ENCODE measurements at regions not wholly inside any gene's neighbourhood (a gene's known extent, or its start where the extent isn't known, plus 50 kb on each side); places are given as distances from the start of the nearest gene placed in this dataset.

GRCh38 chr7:16223963-16224707, 197.2 kb downstream of the CRPPA start:
- TF ChIP-seq NFRKB (IDR thresholded peaks at IDR 0.05) (no peak), ARNT (IDR thresholded peaks at IDR 0.05) (no peak), LEF1 (IDR thresholded peaks at IDR 0.05; ENCODE audit: borderline replicate concordance) (no peak), PKNOX1 (IDR thresholded peaks at IDR 0.05) (no peak), CTBP1 (IDR thresholded peaks at IDR 0.05; ENCODE audit: borderline replicate concordance) (no peak), TARDBP (IDR thresholded peaks at IDR 0.05) (no peak), SUZ12 (IDR thresholded peaks at IDR 0.05) (no peak)
- POLR2A ChIA-PET: no interaction called here
- DNase-seq (ENCODE audit: extremely low spot score): no peak
- CTCF ChIA-PET: no interaction called here

- DNase-seq (ENCODE audit: extremely low spot score): no peak
- POLR2A ChIA-PET: no interaction called here
- CTCF ChIA-PET: no interaction called here
- TF ChIP-seq NFRKB (IDR thresholded peaks at IDR 0.05) (no peak), FOXM1 (IDR thresholded peaks at IDR 0.05; ENCODE audit: borderline replicate concordance) (no peak)
Observed at GRCh38 chr7:16212610-16213009, 208.7 kb downstream of the CRPPA start.

- ChIA-PET POLR2A (no interaction called here), CTCF (no interaction called here)
- TF ChIP-seq SUZ12 (IDR thresholded peaks at IDR 0.05): no peak
- TF ChIP-seq FOXA1 (IDR thresholded peaks at IDR 0.05): no peak
- TF ChIP-seq BHLHE40 (IDR thresholded peaks at IDR 0.05; ENCODE audit: borderline replicate concordance): no peak
- no peak for TF ChIP-seq CTBP1 (IDR thresholded peaks at IDR 0.05; ENCODE audit: borderline replicate concordance)
- TF ChIP-seq L3MBTL2 (conservative IDR thresholded peaks at IDR 0.05): no peak
- no peak for DNase-seq (ENCODE audit: extremely low spot score)
Observed at GRCh38 chr7:16212032-16212431, 209.3 kb downstream of the CRPPA start.

GRCh38 chr7:16211402-16211925, 209.9 kb downstream of the CRPPA start:
- no peak for TF ChIP-seq PKNOX1 (IDR thresholded peaks at IDR 0.05)
- TF ChIP-seq BHLHE40 (IDR thresholded peaks at IDR 0.05; ENCODE audit: borderline replicate concordance): no peak
- TF ChIP-seq SUZ12 (IDR thresholded peaks at IDR 0.05): no peak
- TF ChIP-seq SP1 (IDR thresholded peaks at IDR 0.05): no peak
- TF ChIP-seq CTBP1 (IDR thresholded peaks at IDR 0.05; ENCODE audit: borderline replicate concordance): no peak
- TF ChIP-seq L3MBTL2 (conservative IDR thresholded peaks at IDR 0.05): no peak
- TF ChIP-seq TARDBP (IDR thresholded peaks at IDR 0.05): no peak
- TF ChIP-seq NFRKB (IDR thresholded peaks at IDR 0.05): no peak
- no peak for TF ChIP-seq ZNF384 (IDR thresholded peaks at IDR 0.05)
- TF ChIP-seq HDGF (IDR thresholded peaks at IDR 0.05; ENCODE audit: borderline replicate concordance): no peak
- no peak for TF ChIP-seq ARNT (IDR thresholded peaks at IDR 0.05)
- TF ChIP-seq LEF1 (IDR thresholded peaks at IDR 0.05; ENCODE audit: borderline replicate concordance): no peak
- TF ChIP-seq FOXA1 (IDR thresholded peaks at IDR 0.05): no peak
- no peak for TF ChIP-seq ELF4 (IDR thresholded peaks at IDR 0.05)
- no peak for TF ChIP-seq FOXM1 (IDR thresholded peaks at IDR 0.05; ENCODE audit: borderline replicate concordance)
- no peak for TF ChIP-seq FOXK2 (IDR thresholded peaks at IDR 0.05)
- ChIA-PET POLR2A (no interaction called here), CTCF (no interaction called here)
- no peak for DNase-seq (ENCODE audit: extremely low spot score)

GRCh38 chr7:16210171-16210570, 211.2 kb downstream of the CRPPA start:
- ChIA-PET CTCF (no interaction called here), POLR2A (no interaction called here)
- DNase-seq (ENCODE audit: extremely low spot score): no peak
- no peak for TF ChIP-seq FOXK2 (IDR thresholded peaks at IDR 0.05)
- no peak for TF ChIP-seq SP1 (IDR thresholded peaks at IDR 0.05)
- TF ChIP-seq ARNT (IDR thresholded peaks at IDR 0.05): no peak
- TF ChIP-seq PKNOX1 (IDR thresholded peaks at IDR 0.05): no peak
- TF ChIP-seq FOXM1 (IDR thresholded peaks at IDR 0.05; ENCODE audit: borderline replicate concordance): no peak
- TF ChIP-seq ZNF384 (IDR thresholded peaks at IDR 0.05): no peak
- TF ChIP-seq FOXA1 (IDR thresholded peaks at IDR 0.05): no peak
- no peak for TF ChIP-seq BHLHE40 (IDR thresholded peaks at IDR 0.05; ENCODE audit: borderline replicate concordance)
- TF ChIP-seq TARDBP (IDR thresholded peaks at IDR 0.05): no peak
- TF ChIP-seq NFRKB (IDR thresholded peaks at IDR 0.05): no peak
- TF ChIP-seq CTBP1 (IDR thresholded peaks at IDR 0.05; ENCODE audit: borderline replicate concordance): no peak
- no peak for TF ChIP-seq SUZ12 (IDR thresholded peaks at IDR 0.05)
- no peak for TF ChIP-seq ELF4 (IDR thresholded peaks at IDR 0.05)
- no peak for TF ChIP-seq L3MBTL2 (conservative IDR thresholded peaks at IDR 0.05)
- no peak for TF ChIP-seq LEF1 (IDR thresholded peaks at IDR 0.05; ENCODE audit: borderline replicate concordance)
- no peak for TF ChIP-seq HDGF (IDR thresholded peaks at IDR 0.05; ENCODE audit: borderline replicate concordance)

GRCh38 chr7:16207321-16207720, 214.0 kb downstream of the CRPPA start:
- POLR2A ChIA-PET: no interaction called here
- TF ChIP-seq PKNOX1 (IDR thresholded peaks at IDR 0.05) (no peak), LEF1 (IDR thresholded peaks at IDR 0.05; ENCODE audit: borderline replicate concordance) (no peak)
- no peak for DNase-seq (ENCODE audit: extremely low spot score)
- CTCF ChIA-PET: no interaction called here
